GM19351 (cell line): ENCODE measurements at regions not wholly inside any gene's neighbourhood (a gene's known extent, or its start where the extent isn't known, plus 50 kb on each side); places are given as distances from the start of the nearest gene placed in this dataset.

Experiments
- ATAC-seq: cut with Tn5 transposase; IDR thresholded peaks from one replicate; pipeline ENCODE4 v1.9.1; 2021; ENCODE audit warnings: mild to moderate bottlenecking, moderate library complexity; ENCODE audit not compliant: unreplicated experiment

- no peak for ATAC-seq
These were observed 155.0 kb downstream of the SETD4 start for GRCh38 chr21:35905096-35905962.

GRCh38 chr21:35900539-35900938, 159.8 kb downstream of the SETD4 start:
- ATAC-seq = no peak

- peak; percentile 94 for ATAC-seq
These were observed 164.3 kb downstream of the SETD4 start for GRCh38 chr21:35896060-35896459.

- peak; percentile 53 for ATAC-seq
These were observed 164.7 kb downstream of the SETD4 start for GRCh38 chr21:35895598-35895997.

GRCh38 chr21:35893156-35893555, 167.2 kb downstream of the SETD4 start:
- ATAC-seq = no peak

- ATAC-seq = no peak
These were observed 173.4 kb downstream of the SETD4 start for GRCh38 chr21:35886887-35887286.

GRCh38 chr21:35885942-35886541, 174.3 kb downstream of the SETD4 start:
- ATAC-seq = no peak

- no peak for ATAC-seq
These were observed 177.5 kb downstream of the SETD4 start for GRCh38 chr21:35882791-35883240.

GRCh38 chr21:35873441-35873840, 186.9 kb downstream of the SETD4 start:
- ATAC-seq = no peak

GRCh38 chr21:35871906-35872305, 188.4 kb downstream of the SETD4 start:
- no peak for ATAC-seq

- ATAC-seq = no peak
These were observed 191.5 kb downstream of the SETD4 start for GRCh38 chr21:35868869-35869223.

- no peak for ATAC-seq
These were observed 192.1 kb downstream of the SETD4 start for GRCh38 chr21:35868005-35868868.

- no peak for ATAC-seq
These were observed 196.3 kb downstream of the SETD4 start for GRCh38 chr21:35864039-35864438.

- no peak for ATAC-seq
These were observed 197.4 kb downstream of the SETD4 start for GRCh38 chr21:35862969-35863368.

- no peak for ATAC-seq
These were observed 198.7 kb downstream of the SETD4 start for GRCh38 chr21:35861661-35862060.

GRCh38 chr21:35860189-35860869, 200.0 kb downstream of the SETD4 start:
- ATAC-seq = no peak

- no peak for ATAC-seq
These were observed 200.6 kb downstream of the SETD4 start for GRCh38 chr21:35859677-35860076.

GRCh38 chr21:35857095-35857494, 203.2 kb downstream of the SETD4 start:
- ATAC-seq = no peak

GRCh38 chr21:35855484-35855883, 204.8 kb downstream of the SETD4 start:
- ATAC-seq = no peak

GRCh38 chr21:35854281-35854680, 206.0 kb downstream of the SETD4 start:
- ATAC-seq = no peak
